AG04450 (cell line): ENCODE measurements at regions not wholly inside any gene's neighbourhood (a gene's known extent, or its start where the extent isn't known, plus 50 kb on each side); places are given as distances from the start of the nearest gene placed in this dataset.

Source experiments
- CTCF ChIA-PET: fragments of 300-600, 350-600 bp; formaldehyde crosslinking; extraction: SDS; loops from one replicate; lab custom pipeline; 2022; ENCODE audit warnings: antibody characterized with exemption, inconsistent platforms; lab: Charles Lee
- POLR2A ChIA-PET: fragments of 350-600 bp; formaldehyde crosslinking; extraction: SDS; loops from one replicate; lab custom pipeline; 2021; ENCODE audit warnings: antibody characterized with exemption, inconsistent platforms; lab: Yijun Ruan, JAX
- DNase-seq: peaks from one replicate; pipeline ENCODE4 v3.0.0-alpha.2; 2011; ENCODE audit warnings: low read depth, low spot score
- H3K27ac ChIP-seq: one replicate; pipeline ENCODE4 v1.5.1; 2012; ENCODE audit warnings: low read depth, low read length, control low read depth
- H3K27me3 ChIP-seq: one replicate; pipeline ENCODE4 v1.6.0; 2012; ENCODE audit warnings: low read length; ENCODE audit not compliant: control insufficient read depth, insufficient read depth
- H3K4me3 ChIP-seq: 2 replicates; pipeline ENCODE4 v1.5.1; 2011; ENCODE audit warnings: mild to moderate bottlenecking, low read depth, low read length, control low read depth
- H3K9me3 ChIP-seq: 2 replicates; pipeline ENCODE4 v1.5.1; 2012; ENCODE audit warnings: low read length; ENCODE audit not compliant: control insufficient read depth, insufficient read depth
- TF ChIP-seq, protein P1 (sequence below): IDR thresholded peaks from 2 replicates; pipeline ENCODE4 v1.5.1; 2011; ENCODE audit warnings: low read depth, low read length, control low read depth, inconsistent platforms

- POLR2A ChIA-PET = no interaction called here
Measured at GRCh38 chr5:159601216-159601615, 270.9 kb upstream of the IL12B start.

GRCh38 chr5:159602434-159602833 is 272.1 kb upstream of the IL12B start:
- Histone ChIP-seq H3K4me3 (no peak overlapping the region), H3K27ac (no peak overlapping the region), H3K27me3 (peaks cover 2% of the 10 kb centered on the region), H3K9me3 (no peaks in the 10 kb centered on the region)
- ChIA-PET CTCF (no interaction called here), POLR2A (interaction anchor here (0.6 kb wide), 1 partner anchor 439 kb away, joined by 3 read pairs; no protein-coding TSS in a partner anchor)
- no peak for DNase-seq
- TF ChIP-seq, protein P1, sequence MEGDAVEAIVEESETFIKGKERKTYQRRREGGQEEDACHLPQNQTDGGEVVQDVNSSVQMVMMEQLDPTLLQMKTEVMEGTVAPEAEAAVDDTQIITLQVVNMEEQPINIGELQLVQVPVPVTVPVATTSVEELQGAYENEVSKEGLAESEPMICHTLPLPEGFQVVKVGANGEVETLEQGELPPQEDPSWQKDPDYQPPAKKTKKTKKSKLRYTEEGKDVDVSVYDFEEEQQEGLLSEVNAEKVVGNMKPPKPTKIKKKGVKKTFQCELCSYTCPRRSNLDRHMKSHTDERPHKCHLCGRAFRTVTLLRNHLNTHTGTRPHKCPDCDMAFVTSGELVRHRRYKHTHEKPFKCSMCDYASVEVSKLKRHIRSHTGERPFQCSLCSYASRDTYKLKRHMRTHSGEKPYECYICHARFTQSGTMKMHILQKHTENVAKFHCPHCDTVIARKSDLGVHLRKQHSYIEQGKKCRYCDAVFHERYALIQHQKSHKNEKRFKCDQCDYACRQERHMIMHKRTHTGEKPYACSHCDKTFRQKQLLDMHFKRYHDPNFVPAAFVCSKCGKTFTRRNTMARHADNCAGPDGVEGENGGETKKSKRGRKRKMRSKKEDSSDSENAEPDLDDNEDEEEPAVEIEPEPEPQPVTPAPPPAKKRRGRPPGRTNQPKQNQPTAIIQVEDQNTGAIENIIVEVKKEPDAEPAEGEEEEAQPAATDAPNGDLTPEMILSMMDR = no peak

More at GRCh38 chr5:159601216-159601615, 270.9 kb upstream of the IL12B start:
- DNase-seq = no peak
- Histone ChIP-seq H3K4me3 (no peak overlapping the region), H3K9me3 (no peaks in the 10 kb centered on the region), H3K27me3 (peaks cover 2% of the 10 kb centered on the region), H3K27ac (no peak overlapping the region)
- CTCF ChIA-PET = no interaction called here
- TF ChIP-seq, protein P1 = no peak

GRCh38 chr5:159605585-159605984 is 275.3 kb upstream of the IL12B start:
- ChIA-PET CTCF (interaction anchor here (0.9 kb wide), 1 partner anchor 52 kb away, joined by 4 read pairs; no protein-coding TSS in a partner anchor), POLR2A (no interaction called here)
- Histone ChIP-seq H3K27ac (no peak overlapping the region), H3K27me3 (no peaks in the 10 kb centered on the region), H3K9me3 (no peaks in the 10 kb centered on the region), H3K4me3 (no peak overlapping the region)
- TF ChIP-seq, protein P1 = no peak
- no peak for DNase-seq

DNA sequence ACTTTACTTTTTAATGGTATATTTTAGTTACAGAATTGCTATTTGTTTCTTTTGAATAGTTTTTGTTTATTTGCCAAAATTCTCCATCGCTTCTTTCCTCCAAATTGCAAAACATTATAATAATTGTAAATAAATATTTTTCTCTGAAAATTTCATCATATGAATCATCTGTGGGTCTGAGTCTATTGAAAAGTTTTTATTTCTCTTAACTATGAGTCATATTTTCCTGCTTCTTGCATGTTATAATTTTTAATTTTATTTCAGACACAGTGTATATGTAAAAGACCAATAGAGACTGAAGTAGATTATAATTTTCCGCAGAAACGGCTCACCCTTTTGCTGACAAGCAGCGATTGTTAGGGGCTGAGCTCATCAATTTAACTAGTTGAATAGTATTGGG is 279.1 kb upstream of the IL12B start:
- no peak overlapping the region for H3K27ac ChIP-seq
- no peaks in the 10 kb centered on the region for H3K9me3 ChIP-seq
- no peak overlapping the region for H3K4me3 ChIP-seq
- H3K27me3 ChIP-seq = no peaks in the 10 kb centered on the region
- ChIA-PET POLR2A (no interaction called here), CTCF (no interaction called here)
- DNase-seq = no peak
- TF ChIP-seq, protein P1 = no peak

DNA sequence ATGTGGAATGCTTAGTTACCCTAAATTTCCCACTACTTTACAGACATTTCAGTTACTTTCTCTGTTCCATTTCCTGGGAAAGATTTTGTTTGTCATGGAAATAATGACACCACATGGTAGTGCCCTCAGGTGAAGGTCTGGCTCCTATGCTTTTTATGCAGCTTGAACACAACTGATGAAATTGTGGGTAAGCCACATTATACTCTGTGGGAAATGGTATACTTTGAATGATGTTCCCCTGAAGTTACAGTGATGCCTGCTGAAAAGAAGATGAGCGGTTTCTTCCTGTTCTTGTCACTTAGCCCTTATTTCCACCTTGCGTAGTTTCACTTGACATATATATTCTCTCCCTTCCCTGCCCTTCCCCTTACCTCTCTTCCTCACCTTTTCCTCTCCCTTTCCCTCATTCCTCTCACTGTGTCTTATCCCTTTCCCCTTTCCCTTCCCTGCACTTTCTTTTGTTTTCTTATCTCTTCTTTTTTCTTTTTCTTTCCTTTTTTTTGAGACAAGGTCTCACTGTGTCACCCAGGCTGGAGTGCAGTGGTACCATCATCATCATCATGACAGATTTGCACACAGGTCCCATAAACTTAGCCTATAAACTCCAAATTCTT is 280.8 kb upstream of the IL12B start:
- ChIA-PET CTCF (no interaction called here), POLR2A (no interaction called here)
- Histone ChIP-seq H3K4me3 (no peak overlapping the region), H3K27me3 (no peaks in the 10 kb centered on the region), H3K27ac (no peak overlapping the region), H3K9me3 (no peaks in the 10 kb centered on the region)
- TF ChIP-seq, protein P1 = no peak
- no peak for DNase-seq
